DOHH2 (cell line): ENCODE measurements at regions not wholly inside any gene's neighbourhood (a gene's known extent, or its start where the extent isn't known, plus 50 kb on each side); places are given as distances from the start of the nearest gene placed in this dataset.

Experiments used
- CTCF ChIP-seq: fragments of 200-600 bp; sonication (generic); IDR thresholded peaks from one replicate; pipeline ENCODE4 v1.5.1; 2014; ENCODE audit warnings: antibody characterized with exemption, mild to moderate bottlenecking, low read depth, low read length; ENCODE audit not compliant: poor library complexity, severe bottlenecking
- EZH2phosphoT487 ChIP-seq: fragments of 200-600 bp; sonication (generic); IDR thresholded peaks from 2 replicates; pipeline ENCODE4 v1.6.1; 2017; ENCODE audit warnings: borderline replicate concordance, mild to moderate bottlenecking, antibody characterized with exemption, low read length, moderate library complexity, mixed read lengths

- TF ChIP-seq EZH2phosphoT487 (no peak), CTCF (no peak)
These were observed 153.9 kb downstream of the NAF1 start for GRCh38 chr4:163012816-163013215.
